Suprapubic skin (tissue), 3 donors: ENCODE measurements at regions not wholly inside any gene's neighbourhood (a gene's known extent, or its start where the extent isn't known, plus 50 kb on each side); places are given as distances from the start of the nearest gene placed in this dataset.

Source experiments
- EP300 ChIP-seq: sonication (generic); formaldehyde crosslinking; IDR thresholded peaks from one replicate; pipeline ENCODE4 v1.6.1; 2017; ENCODE audit warnings: antibody characterized with exemption
- POLR2A ChIP-seq, 2 donors: fragments of 450-650 bp; IDR thresholded peaks; one replicate each; pipeline ENCODE4 v1.6.1; 2017; ENCODE audit warnings: antibody characterized with exemption in 2 of 2, mild to moderate bottlenecking in 2 of 2, moderate library complexity in 2 of 2
- TF ChIP-seq, protein P1 (sequence below), 2 donors: fragments of 200-600 bp in 1 of 2; fragments of 450-650 bp in 1 of 2; sonication (generic) in 1 of 2; IDR thresholded peaks; one replicate each; pipeline ENCODE4 v1.5.1; 2016 to 2019; ENCODE audit warnings: antibody characterized with exemption in 2 of 2, mild to moderate bottlenecking in 1 of 2, moderate library complexity in 1 of 2

DNA sequence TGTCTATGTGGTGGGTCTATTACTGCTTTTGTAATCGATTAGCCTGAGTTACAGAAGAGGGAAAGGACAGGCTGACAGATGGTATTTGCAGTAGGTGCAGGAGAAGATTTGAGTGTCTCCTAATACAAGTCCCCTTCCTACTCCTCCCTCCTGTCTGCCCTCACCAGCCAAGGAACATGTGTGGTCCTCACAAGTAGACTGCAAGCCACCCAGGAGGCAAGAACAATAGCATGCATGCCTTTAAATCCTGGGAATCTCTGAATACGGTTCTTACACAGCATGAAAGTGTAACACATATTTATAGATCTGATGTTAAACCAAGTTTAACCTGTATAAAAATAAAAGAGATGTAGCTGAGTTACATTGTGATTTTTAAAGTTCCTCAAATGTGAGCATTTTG is 117.0 kb downstream of the PTCSC3 start:
- no peak for TF ChIP-seq EP300
- TF ChIP-seq, protein P1, sequence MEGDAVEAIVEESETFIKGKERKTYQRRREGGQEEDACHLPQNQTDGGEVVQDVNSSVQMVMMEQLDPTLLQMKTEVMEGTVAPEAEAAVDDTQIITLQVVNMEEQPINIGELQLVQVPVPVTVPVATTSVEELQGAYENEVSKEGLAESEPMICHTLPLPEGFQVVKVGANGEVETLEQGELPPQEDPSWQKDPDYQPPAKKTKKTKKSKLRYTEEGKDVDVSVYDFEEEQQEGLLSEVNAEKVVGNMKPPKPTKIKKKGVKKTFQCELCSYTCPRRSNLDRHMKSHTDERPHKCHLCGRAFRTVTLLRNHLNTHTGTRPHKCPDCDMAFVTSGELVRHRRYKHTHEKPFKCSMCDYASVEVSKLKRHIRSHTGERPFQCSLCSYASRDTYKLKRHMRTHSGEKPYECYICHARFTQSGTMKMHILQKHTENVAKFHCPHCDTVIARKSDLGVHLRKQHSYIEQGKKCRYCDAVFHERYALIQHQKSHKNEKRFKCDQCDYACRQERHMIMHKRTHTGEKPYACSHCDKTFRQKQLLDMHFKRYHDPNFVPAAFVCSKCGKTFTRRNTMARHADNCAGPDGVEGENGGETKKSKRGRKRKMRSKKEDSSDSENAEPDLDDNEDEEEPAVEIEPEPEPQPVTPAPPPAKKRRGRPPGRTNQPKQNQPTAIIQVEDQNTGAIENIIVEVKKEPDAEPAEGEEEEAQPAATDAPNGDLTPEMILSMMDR (IDR thresholded peaks at IDR 0.05): no peak
- no peak for TF ChIP-seq POLR2A (IDR thresholded peaks at IDR 0.05)
